Sigmoid colon (tissue), 6 donors: ENCODE measurements at regions not wholly inside any gene's neighbourhood (a gene's known extent, or its start where the extent isn't known, plus 50 kb on each side); places are given as distances from the start of the nearest gene placed in this dataset.
"Not testable (repeated sequence)": the region's sequence is repeated elsewhere in the genome, so short reads cannot be mapped to it uniquely, and the experiment has no call there.

Experiments
- DNase-seq: peaks from one replicate; pipeline ENCODE4 v3.0.0-alpha.2; 2019
- H3K27ac ChIP-seq, 4 donors: fragments of 200-600 bp; sonication (generic); one replicate each; pipeline ENCODE4 v1.5.1; 2016 to 2019; ENCODE audit warnings: mild to moderate bottlenecking in 1 of 4
- H3K27me3 ChIP-seq, 3 donors: fragments of 200-600 bp; sonication (generic); one replicate each; pipeline ENCODE4 v1.5.1; 2019; ENCODE audit warnings: mild to moderate bottlenecking in 1 of 3
- H3K36me3 ChIP-seq, 4 donors: fragments of 200-600 bp; sonication (generic); one replicate each; pipeline ENCODE4 v1.5.1; 2016 to 2019
- H3K4me1 ChIP-seq, 4 donors: fragments of 200-600 bp; sonication (generic); one replicate each; pipeline ENCODE4 v1.5.1; 2017 to 2019
- H3K4me3 ChIP-seq, 4 donors: fragments of 200-600 bp; sonication (generic); one replicate each; pipeline ENCODE4 v1.5.1; 2017 to 2019; ENCODE audit warnings: mild to moderate bottlenecking in 2 of 4, moderate library complexity in 1 of 4
- H3K9me3 ChIP-seq, 4 donors: fragments of 200-600 bp in 3 of 4; sonication (generic) in 3 of 4; one replicate each; pipeline versions ENCODE4 v1.5.1 to v1.6.1; 2013 to 2019
- EP300 ChIP-seq, 4 donors: sonication (generic); formaldehyde crosslinking; IDR thresholded peaks; one replicate each; pipeline ENCODE4 v1.6.1; 2017; ENCODE audit warnings: antibody characterized with exemption in 4 of 4
- POLR2A ChIP-seq, 2 donors: fragments of 450-650 bp; IDR thresholded peaks; one replicate each; pipeline ENCODE4 v1.6.1; 2016; ENCODE audit warnings: antibody characterized with exemption in 2 of 2, mild to moderate bottlenecking in 2 of 2, moderate library complexity in 2 of 2
- POLR2AphosphoS5 ChIP-seq, 4 donors: sonication (generic); formaldehyde crosslinking; IDR thresholded peaks; one replicate each; pipeline ENCODE4 v1.6.1; 2017; ENCODE audit warnings: antibody characterized with exemption in 4 of 4
- WGBS, 2 donors: extraction: QIAGEN DNeasy Blood & Tissue Kit; methylation state at CpG; one replicate each; pipeline ENCODE4 v1.1.7; 2013; 5-methylcytosine and 5-hydroxymethylcytosine counted together
- intact Hi-C: fragments of 100-400 bp; cut with DNase I; formaldehyde crosslinking; loops from one replicate; pipeline ENCODE4 v1.15.1; 2023
- TF ChIP-seq, protein P1 (sequence below), 4 experiments: fragments of 450-650 bp in 3 of 4; fragments of 200-600 bp in 1 of 4; IDR thresholded peaks; one replicate each; pipeline ENCODE4 v1.5.1; 2016 to 2019; ENCODE audit warnings: antibody characterized with exemption in 4 of 4, mild to moderate bottlenecking in 3 of 4, moderate library complexity in 2 of 4
- donor health status: healthy with polysubstance abuse.
- donor health status: healthy.

DNA sequence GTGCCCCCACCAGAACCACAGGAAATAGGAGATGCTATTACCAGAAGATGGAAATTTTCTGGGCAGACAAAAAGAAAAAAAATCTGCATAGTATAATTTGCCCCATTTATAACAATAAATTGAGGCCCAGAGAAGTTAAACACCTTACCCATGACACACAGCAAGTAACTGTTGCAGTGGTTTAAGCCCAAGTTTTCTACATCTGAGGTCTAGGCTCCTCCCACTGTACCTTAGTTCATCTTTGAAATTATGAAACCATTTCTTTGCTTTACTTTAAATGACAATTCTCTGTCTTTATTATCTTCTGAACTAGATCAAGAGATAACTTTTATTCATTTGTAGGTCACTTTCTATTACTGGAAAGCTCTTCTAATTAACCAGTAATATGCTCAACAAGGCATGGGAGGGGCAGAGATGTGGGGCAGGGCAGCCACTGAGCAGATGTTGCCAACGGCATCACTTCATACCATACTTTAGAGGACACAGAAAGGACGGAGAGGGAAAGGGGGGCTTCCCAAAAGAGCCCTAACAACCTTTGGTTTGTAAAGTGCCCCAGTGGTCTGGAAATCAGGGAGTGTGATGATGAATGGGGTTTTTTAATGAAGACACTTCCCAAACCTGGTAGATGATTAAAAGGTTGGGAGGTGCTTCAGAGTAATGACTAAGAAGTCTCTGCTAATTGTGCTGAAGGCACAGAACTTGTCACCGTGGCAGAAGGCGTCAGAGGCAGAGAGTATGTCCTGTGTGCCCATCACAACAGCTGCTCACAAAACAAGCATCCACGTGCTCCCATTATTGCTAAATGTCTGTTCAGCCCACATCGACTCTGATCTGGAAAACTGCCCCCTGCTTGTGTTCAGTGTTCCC, 342.5 kb downstream of the SHQ1 start:
- H3K36me3 ChIP-seq = no peaks in the 10 kb centered on the region
- H3K27ac ChIP-seq = no peak overlapping the region
- TF ChIP-seq, protein P1, sequence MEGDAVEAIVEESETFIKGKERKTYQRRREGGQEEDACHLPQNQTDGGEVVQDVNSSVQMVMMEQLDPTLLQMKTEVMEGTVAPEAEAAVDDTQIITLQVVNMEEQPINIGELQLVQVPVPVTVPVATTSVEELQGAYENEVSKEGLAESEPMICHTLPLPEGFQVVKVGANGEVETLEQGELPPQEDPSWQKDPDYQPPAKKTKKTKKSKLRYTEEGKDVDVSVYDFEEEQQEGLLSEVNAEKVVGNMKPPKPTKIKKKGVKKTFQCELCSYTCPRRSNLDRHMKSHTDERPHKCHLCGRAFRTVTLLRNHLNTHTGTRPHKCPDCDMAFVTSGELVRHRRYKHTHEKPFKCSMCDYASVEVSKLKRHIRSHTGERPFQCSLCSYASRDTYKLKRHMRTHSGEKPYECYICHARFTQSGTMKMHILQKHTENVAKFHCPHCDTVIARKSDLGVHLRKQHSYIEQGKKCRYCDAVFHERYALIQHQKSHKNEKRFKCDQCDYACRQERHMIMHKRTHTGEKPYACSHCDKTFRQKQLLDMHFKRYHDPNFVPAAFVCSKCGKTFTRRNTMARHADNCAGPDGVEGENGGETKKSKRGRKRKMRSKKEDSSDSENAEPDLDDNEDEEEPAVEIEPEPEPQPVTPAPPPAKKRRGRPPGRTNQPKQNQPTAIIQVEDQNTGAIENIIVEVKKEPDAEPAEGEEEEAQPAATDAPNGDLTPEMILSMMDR (IDR thresholded peaks at IDR 0.05) = no peak
- no peak for TF ChIP-seq POLR2AphosphoS5 (IDR thresholded peaks at IDR 0.05)
- TF ChIP-seq EP300 (IDR thresholded peaks at IDR 0.05) = no peak
- no peak for TF ChIP-seq POLR2A (IDR thresholded peaks at IDR 0.05)
- no peaks in the 10 kb centered on the region for H3K9me3 ChIP-seq
- no peak overlapping the region for H3K4me3 ChIP-seq
- H3K27me3 ChIP-seq = no peaks in the 10 kb centered on the region
- no peaks in the 10 kb centered on the region for H3K4me1 ChIP-seq
- DNase-seq = no peak
- WGBS, 2 donors = 78 to 79% methylated on average over 6 of the region's 6 CpGs
- intact Hi-C loops = no loop called here

- DNase-seq, H3K27ac ChIP-seq, H3K4me1 ChIP-seq, H3K4me3 ChIP-seq, H3K27me3 ChIP-seq, intact Hi-C loops, H3K36me3 ChIP-seq, H3K9me3 ChIP-seq: not testable (repeated sequence)
- WGBS, 2 donors = 90% methylated on average over 7 of the region's 7 CpGs
Observed at GRCh38 chr3:72497501-72497900, 350.7 kb downstream of the SHQ1 start.

GRCh38 chr3:72496051-72496670, 352.1 kb downstream of the SHQ1 start:
- TF ChIP-seq POLR2A (IDR thresholded peaks at IDR 0.05) (no peak), POLR2AphosphoS5 (IDR thresholded peaks at IDR 0.05) (no peak), EP300 (IDR thresholded peaks at IDR 0.05) (no peak)
- TF ChIP-seq, protein P1 (IDR thresholded peaks at IDR 0.05) = no peak
- 39 to 67% methylated on average over 4 of the region's 4 CpGs for WGBS, 2 donors
- H3K4me3 ChIP-seq = no peak overlapping the region

DNA sequence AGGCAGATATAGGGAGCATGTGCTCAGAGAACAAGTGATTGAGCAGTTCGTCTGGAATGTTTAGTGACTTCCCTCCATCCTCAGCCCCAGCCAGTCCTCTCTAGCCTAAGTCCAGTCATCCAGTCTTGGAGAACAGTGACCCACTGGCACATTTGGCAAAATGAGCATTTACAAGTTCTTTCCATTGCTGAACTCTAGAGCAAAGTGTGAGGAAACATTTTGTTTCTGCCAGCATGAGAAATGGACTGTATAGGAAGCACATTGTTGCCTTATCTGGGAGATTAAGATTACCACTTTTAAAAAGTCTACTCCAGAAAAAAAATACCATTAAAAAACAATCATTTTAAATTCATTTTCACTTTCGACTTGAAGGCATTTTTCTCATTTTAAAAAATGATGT, 353.6 kb downstream of the SHQ1 start:
- H3K27ac ChIP-seq = no peak overlapping the region
- DNase-seq = no peak
- no peak overlapping the region for H3K4me3 ChIP-seq
- H3K4me1 ChIP-seq = no peaks in the 10 kb centered on the region
- no peak for TF ChIP-seq POLR2AphosphoS5 (IDR thresholded peaks at IDR 0.05)
- TF ChIP-seq, protein P1 (IDR thresholded peaks at IDR 0.05) = no peak
- intact Hi-C loops = no loop called here
- H3K9me3 ChIP-seq = no peaks in the 10 kb centered on the region
- WGBS, 2 donors = 64 to 73% methylated on average over 2 of the region's 2 CpGs
- H3K27me3 ChIP-seq = no peaks in the 10 kb centered on the region
- no peaks in the 10 kb centered on the region for H3K36me3 ChIP-seq

More at GRCh38 chr3:72496051-72496670, 352.1 kb downstream of the SHQ1 start:
- intact Hi-C loops = no loop called here
- no peaks in the 10 kb centered on the region for H3K36me3 ChIP-seq
- no peaks in the 10 kb centered on the region for H3K27me3 ChIP-seq
- no peak for DNase-seq
- H3K4me1 ChIP-seq = no peaks in the 10 kb centered on the region
- no peaks in the 10 kb centered on the region for H3K9me3 ChIP-seq
- no peak overlapping the region for H3K27ac ChIP-seq

- no peaks in the 10 kb centered on the region for H3K9me3 ChIP-seq
- H3K36me3 ChIP-seq = no peaks in the 10 kb centered on the region
- WGBS, 2 donors = 80 to 95% methylated on average over 4 of the region's 4 CpGs
- H3K4me3 ChIP-seq = no peak overlapping the region
- H3K4me1 ChIP-seq = no peaks in the 10 kb centered on the region
- no peaks in the 10 kb centered on the region for H3K27me3 ChIP-seq
- TF ChIP-seq POLR2A (IDR thresholded peaks at IDR 0.05) (no peak), POLR2AphosphoS5 (IDR thresholded peaks at IDR 0.05) (no peak), EP300 (IDR thresholded peaks at IDR 0.05) (no peak)
- TF ChIP-seq, protein P1 (IDR thresholded peaks at IDR 0.05) = no peak
- intact Hi-C loops = no loop called here
- DNase-seq = no peak
- H3K27ac ChIP-seq = no peak overlapping the region
Observed at GRCh38 chr3:72494130-72494529, 354.1 kb downstream of the SHQ1 start.
